Spleen (tissue), 7 donors: ENCODE measurements at regions not wholly inside any gene's neighbourhood (a gene's known extent, or its start where the extent isn't known, plus 50 kb on each side); places are given as distances from the start of the nearest gene placed in this dataset.

Source experiments
- CTCF ChIP-seq, 11 experiments: fragments of 200-600 bp in 7 of 11; fragments of 450-650 bp in 4 of 11; sonication (generic) in 4 of 11; IDR thresholded peaks in 8 of 11; conservative IDR thresholded peaks in 3 of 11; 1 replicate in 7 of 11; 2 replicates in 4 of 11; pipeline versions ENCODE4 v1.4.0 to v1.8.0; 2016 to 2021; ENCODE audit warnings: antibody characterized with exemption in 11 of 11, inconsistent platforms in 4 of 11, mild to moderate bottlenecking in 1 of 11
- POLR2A ChIP-seq, 3 donors: fragments of 450-650 bp; IDR thresholded peaks; one replicate each; pipeline ENCODE4 v1.5.1; 2017; ENCODE audit warnings: antibody characterized with exemption in 3 of 3, mild to moderate bottlenecking in 1 of 3
- donor health status: DM: no; HTN: no; CAD: no; lungs with moderate emphysema.
- donor health status: DM: no; HTN: no; CAD: no.
- donor health status: DM: no; HTN: no; CAD: no.

GRCh38 chr3:106929081-106929480, 448.2 kb upstream of the CCDC54 start:
- TF ChIP-seq CTCF (IDR thresholded peaks at IDR 0.05 in 8 of 11, conservative IDR thresholded peaks at IDR 0.05 in 3 of 11) (no peak), POLR2A (IDR thresholded peaks at IDR 0.05) (no peak)
